GM19395 (cell line): ENCODE measurements at regions not wholly inside any gene's neighbourhood (a gene's known extent, or its start where the extent isn't known, plus 50 kb on each side); places are given as distances from the start of the nearest gene placed in this dataset.
A peak's percentile ranks its signal among the peaks of the same experiment; 100 is the strongest.
"Not testable (repeated sequence)": the region's sequence is repeated elsewhere in the genome, so short reads cannot be mapped to it uniquely, and the experiment has no call there.

Experiments used
- ATAC-seq: cut with Tn5 transposase; IDR thresholded peaks from one replicate; pipeline ENCODE4 v1.9.1; 2021; ENCODE audit warnings: mild to moderate bottlenecking, moderate library complexity; ENCODE audit not compliant: unreplicated experiment

- ATAC-seq: no peak
Measured at GRCh38 chr9:96157675-96158074, 144.3 kb downstream of the HSD17B3 start.

- ATAC-seq: no peak
Measured at GRCh38 chr9:96156171-96156974, 145.6 kb downstream of the HSD17B3 start.

- no peak for ATAC-seq
Measured at GRCh38 chr9:96154081-96154480, 147.9 kb downstream of the HSD17B3 start.

- ATAC-seq: no peak
Measured at GRCh38 chr9:96152550-96152949, 149.4 kb downstream of the HSD17B3 start.

- ATAC-seq: peak; percentile 91
Measured at GRCh38 chr9:96150324-96151227, 151.4 kb downstream of the HSD17B3 start.

GRCh38 chr9:96149533-96150280 lies 152.3 kb downstream of the HSD17B3 start:
- peak; percentile 64 for ATAC-seq

GRCh38 chr9:96148634-96149532 lies 153.1 kb downstream of the HSD17B3 start:
- no peak for ATAC-seq

- not testable (repeated sequence) for ATAC-seq
Measured at GRCh38 chr9:96147029-96147428, 154.9 kb downstream of the HSD17B3 start.

GRCh38 chr9:96141666-96142065 lies 160.3 kb downstream of the HSD17B3 start:
- ATAC-seq: no peak

GRCh38 chr9:96141128-96141474 lies 160.9 kb downstream of the HSD17B3 start:
- no peak for ATAC-seq

GRCh38 chr9:96140296-96141127 lies 161.5 kb downstream of the HSD17B3 start:
- no peak for ATAC-seq

GRCh38 chr9:96139592-96140295 lies 162.2 kb downstream of the HSD17B3 start:
- ATAC-seq: no peak

GRCh38 chr9:96138616-96139015 lies 163.4 kb downstream of the HSD17B3 start:
- no peak for ATAC-seq

GRCh38 chr9:96137671-96138429 lies 164.1 kb downstream of the HSD17B3 start:
- peak; percentile 49 for ATAC-seq

- ATAC-seq: peak; percentile 96
Measured at GRCh38 chr9:96136992-96137670, 164.8 kb downstream of the HSD17B3 start.

- no peak for ATAC-seq
Measured at GRCh38 chr9:96135753-96136290, 166.2 kb downstream of the HSD17B3 start.

GRCh38 chr9:96135076-96135752 lies 166.8 kb downstream of the HSD17B3 start:
- no peak for ATAC-seq
